Trophoblast cell (in vitro differentiated cells and primary cell): ENCODE measurements at regions not wholly inside any gene's neighbourhood (a gene's known extent, or its start where the extent isn't known, plus 50 kb on each side); places are given as distances from the start of the nearest gene placed in this dataset.

Experiments
- DNase-seq, 2 donors: peaks; one replicate each; pipeline ENCODE4 v3.0.0-alpha.2; 2016
- H2AFZ ChIP-seq: 2 replicates; pipeline ENCODE4 v1.6.1; 2013; ENCODE audit warnings: low read length, moderate library complexity, mild to moderate bottlenecking; ENCODE audit not compliant: insufficient read depth, poor library complexity
- H2AK5ac ChIP-seq: 2 replicates; pipeline ENCODE4 v1.6.1; 2013; ENCODE audit warnings: mild to moderate bottlenecking, low read length
- H2BK120ac ChIP-seq: 2 replicates; pipeline ENCODE4 v1.6.1; 2013; ENCODE audit warnings: low read length, mild to moderate bottlenecking, moderate library complexity; ENCODE audit not compliant: insufficient read depth, poor library complexity
- H2BK12ac ChIP-seq: 2 replicates; pipeline ENCODE4 v1.6.1; 2013; ENCODE audit warnings: mild to moderate bottlenecking, low read length, moderate library complexity
- H2BK5ac ChIP-seq: 2 replicates; pipeline ENCODE4 v1.6.1; 2013; ENCODE audit warnings: low read length, low read depth, moderate library complexity, mild to moderate bottlenecking; ENCODE audit not compliant: poor library complexity
- H3K14ac ChIP-seq: 2 replicates; pipeline ENCODE4 v1.6.1; 2013; ENCODE audit warnings: mild to moderate bottlenecking, low read length
- H3K18ac ChIP-seq: 2 replicates; pipeline ENCODE4 v1.6.1; 2013; ENCODE audit warnings: mild to moderate bottlenecking, low read length
- H3K23ac ChIP-seq: 2 replicates; pipeline ENCODE4 v1.6.1; 2013; ENCODE audit warnings: low read length
- H3K27ac ChIP-seq: 2 replicates; pipeline ENCODE4 v1.5.1; 2013; ENCODE audit warnings: low read depth, mild to moderate bottlenecking, inconsistent platforms, low read length, moderate library complexity
- H3K27me3 ChIP-seq: 2 replicates; pipeline ENCODE4 v1.6.1; 2013; ENCODE audit warnings: inconsistent platforms, mild to moderate bottlenecking, low read length, moderate library complexity; ENCODE audit not compliant: insufficient read depth
- H3K36me3 ChIP-seq, 2 experiments: 1 replicate in 1 of 2; 2 replicates in 1 of 2; pipeline ENCODE4 v1.6.1; 2013; ENCODE audit warnings: low read length in 2 of 2, mild to moderate bottlenecking in 2 of 2, moderate library complexity in 1 of 2; ENCODE audit not compliant: insufficient read depth in 2 of 2, control insufficient read depth in 1 of 2
- H3K4ac ChIP-seq: 2 replicates; pipeline ENCODE4 v1.6.1; 2013; ENCODE audit warnings: low read depth, mild to moderate bottlenecking, low read length, moderate library complexity
- H3K4me1 ChIP-seq, 2 experiments: 1 replicate in 1 of 2; 2 replicates in 1 of 2; pipeline ENCODE4 v1.6.1; 2013; ENCODE audit warnings: low read length in 2 of 2, mild to moderate bottlenecking in 2 of 2, moderate library complexity in 1 of 2; ENCODE audit not compliant: insufficient read depth in 2 of 2, control insufficient read depth in 1 of 2
- H3K4me2 ChIP-seq: 2 replicates; pipeline ENCODE4 v1.6.1; 2013; ENCODE audit warnings: inconsistent platforms, mild to moderate bottlenecking, low read length, moderate library complexity
- H3K4me3 ChIP-seq: 2 replicates; pipeline ENCODE4 v1.5.1; 2013; ENCODE audit warnings: mild to moderate bottlenecking, low read depth, low read length, inconsistent platforms
- H3K79me1 ChIP-seq: one replicate; pipeline ENCODE4 v1.6.1; 2013; ENCODE audit warnings: low read length
- H3K79me2 ChIP-seq: 2 replicates; pipeline ENCODE4 v1.6.1; 2013; ENCODE audit warnings: low read length, mild to moderate bottlenecking; ENCODE audit not compliant: control insufficient read depth, insufficient read depth, poor library complexity
- H3K9ac ChIP-seq: 2 replicates; pipeline ENCODE4 v1.6.1; 2013; ENCODE audit warnings: mild to moderate bottlenecking, low read length
- H3K9me3 ChIP-seq: 2 replicates; pipeline ENCODE4 v1.6.1; 2013; ENCODE audit warnings: low read depth, mild to moderate bottlenecking, control low read depth, inconsistent platforms, low read length; ENCODE audit not compliant: insufficient read depth
- H4K12ac ChIP-seq: 2 replicates; pipeline ENCODE4 v1.6.1; 2013; ENCODE audit warnings: low read depth, mild to moderate bottlenecking, low read length, moderate library complexity
- H4K8ac ChIP-seq: 2 replicates; pipeline ENCODE4 v1.6.1; 2013; ENCODE audit warnings: low read depth, mild to moderate bottlenecking, low read length, moderate library complexity
- H4K91ac ChIP-seq: one replicate; pipeline ENCODE4 v1.6.1; 2013; ENCODE audit warnings: low read depth, mild to moderate bottlenecking, low read length, moderate library complexity
- WGBS: extraction: QIAGEN DNeasy Blood & Tissue Kit; methylation state at CpG from one replicate; pipeline ENCODE4 v1.1.7; 2013; ENCODE audit warnings: missing lambda C conversion rate; ENCODE audit not compliant: insufficient read length, insufficient coverage; ENCODE audit errors: extremely low coverage; 5-methylcytosine and 5-hydroxymethylcytosine counted together

DNA sequence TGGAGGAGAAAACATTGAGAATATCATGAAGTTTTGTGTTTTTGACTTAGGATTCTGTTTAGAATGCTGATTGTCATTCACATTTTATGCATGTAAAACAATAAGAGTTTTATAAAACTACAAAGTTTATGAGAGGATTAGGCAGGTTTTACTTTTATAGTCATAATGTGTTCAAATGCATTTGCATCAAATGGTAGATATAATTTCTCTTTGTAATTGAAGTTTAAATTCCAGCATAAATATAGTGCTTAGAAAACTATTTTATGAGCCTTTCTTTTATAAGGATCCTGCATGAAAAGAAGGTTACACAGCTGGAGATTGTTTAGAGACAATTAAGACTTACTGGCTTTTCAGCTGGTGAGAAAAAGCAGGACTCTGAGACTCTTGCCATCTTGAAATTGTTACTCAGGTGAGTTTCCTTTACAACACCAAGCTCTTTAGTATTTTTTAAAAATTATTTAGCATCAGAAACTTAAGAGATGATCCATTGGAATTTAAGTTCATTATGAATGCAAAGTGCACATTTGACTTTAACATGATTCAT, 157.1 kb upstream of the MAN1A1 start:
- Histone ChIP-seq H2AK5ac (no peak overlapping the region), H4K8ac (no peak overlapping the region), H3K18ac (no peak overlapping the region), H2AFZ (no peak overlapping the region), H3K79me2 (no peaks in the 10 kb centered on the region), H3K14ac (no peak overlapping the region), H4K12ac (no peak overlapping the region), H3K4ac (no peak overlapping the region), H3K4me3 (no peak overlapping the region), H3K9ac (no peak overlapping the region), H3K79me1 (no peaks in the 10 kb centered on the region), H3K27me3 (no peaks in the 10 kb centered on the region), H3K9me3 (no peaks in the 10 kb centered on the region), H2BK5ac (no peak overlapping the region), H3K27ac (no peak overlapping the region), H2BK12ac (no peak overlapping the region), H2BK120ac (no peak overlapping the region), H4K91ac (no peak overlapping the region), H3K23ac (no peak overlapping the region), H3K4me1 (peaks cover 4% of the 10 kb centered on the region in 2 experiments), H3K36me3 (no peaks in the 10 kb centered on the region), H3K4me2 (no peak overlapping the region)
- no peak for DNase-seq

GRCh38 chr6:119501798-119502483, 152.4 kb upstream of the MAN1A1 start:
- Histone ChIP-seq H3K4ac (no peak overlapping the region), H3K4me1 (peaks cover 4% of the 10 kb centered on the region in 2 experiments), H2BK12ac (no peak overlapping the region), H3K23ac (no peak overlapping the region), H3K14ac (no peak overlapping the region), H3K4me3 (no peak overlapping the region), H3K4me2 (no peak overlapping the region), H3K79me2 (no peaks in the 10 kb centered on the region), H4K8ac (no peak overlapping the region), H4K91ac (no peak overlapping the region), H3K79me1 (no peaks in the 10 kb centered on the region), H2BK120ac (no peak overlapping the region), H3K27me3 (no peaks in the 10 kb centered on the region), H3K18ac (no peak overlapping the region), H2AK5ac (no peak overlapping the region), H3K27ac (no peak overlapping the region), H2BK5ac (no peak overlapping the region), H3K36me3 (no peaks in the 10 kb centered on the region), H3K9me3 (no peaks in the 10 kb centered on the region), H3K9ac (no peak overlapping the region), H2AFZ (no peak overlapping the region), H4K12ac (no peak overlapping the region)
- DNase-seq = no peak
- WGBS = no CpG with 5 or more reads among the region's 4 CpGs

DNA sequence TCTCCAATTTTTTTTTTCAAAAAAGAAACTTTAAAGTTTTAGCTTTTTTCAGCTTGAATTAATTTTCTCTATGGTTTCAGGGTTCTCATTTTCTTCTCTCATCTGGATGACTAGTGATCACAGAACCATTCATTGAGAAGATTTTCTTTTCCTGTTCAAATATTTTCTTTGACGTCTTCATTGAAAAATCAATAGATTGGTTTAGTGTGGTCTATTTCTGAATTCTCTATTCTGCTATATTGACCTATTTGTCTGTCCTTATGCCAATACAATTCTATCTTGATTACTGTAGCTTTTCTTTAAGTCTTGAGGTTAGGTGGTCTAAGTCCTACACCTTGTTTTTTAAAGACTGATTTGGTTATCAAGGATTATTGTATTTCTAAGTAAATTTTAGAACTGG, 150.2 kb upstream of the MAN1A1 start:
- H3K14ac ChIP-seq = no peak overlapping the region
- no peak overlapping the region for H4K91ac ChIP-seq
- DNase-seq = no peak
- H3K23ac ChIP-seq = no peak overlapping the region
- no peak overlapping the region for H3K9ac ChIP-seq
- H4K8ac ChIP-seq = no peak overlapping the region
- H2AFZ ChIP-seq = no peak overlapping the region
- H3K4me3 ChIP-seq = no peak overlapping the region
- no peak overlapping the region for H2BK5ac ChIP-seq
- no CpG with 5 or more reads among the region's 1 CpG for WGBS
- H3K4me2 ChIP-seq = no peak overlapping the region
- no peak overlapping the region for H3K27ac ChIP-seq
- no peak overlapping the region for H4K12ac ChIP-seq
- no peaks in the 10 kb centered on the region for H3K79me2 ChIP-seq
- H2BK120ac ChIP-seq = no peak overlapping the region
- no peak overlapping the region for H3K4ac ChIP-seq
- H3K36me3 ChIP-seq = no peaks in the 10 kb centered on the region
- no peaks in the 10 kb centered on the region for H3K79me1 ChIP-seq
- no peak overlapping the region for H3K18ac ChIP-seq
- no peaks in the 10 kb centered on the region for H3K9me3 ChIP-seq
- H2AK5ac ChIP-seq = no peak overlapping the region
- no peak overlapping the region for H2BK12ac ChIP-seq
- peaks cover 4% of the 10 kb centered on the region in 2 experiments for H3K4me1 ChIP-seq
- H3K27me3 ChIP-seq = no peaks in the 10 kb centered on the region

GRCh38 chr6:119497988-119498727, 148.6 kb upstream of the MAN1A1 start:
- Histone ChIP-seq H4K8ac (no peak overlapping the region), H3K4me1 (no peaks in the 10 kb centered on the region), H3K4me2 (no peak overlapping the region), H3K27me3 (no peaks in the 10 kb centered on the region), H2BK12ac (no peak overlapping the region), H3K36me3 (no peaks in the 10 kb centered on the region), H3K14ac (no peak overlapping the region), H2AK5ac (no peak overlapping the region), H3K9me3 (no peaks in the 10 kb centered on the region), H2AFZ (no peak overlapping the region), H3K79me1 (peaks cover 3% of the 10 kb centered on the region), H3K79me2 (no peaks in the 10 kb centered on the region), H2BK5ac (no peak overlapping the region), H3K9ac (no peak overlapping the region), H3K18ac (no peak overlapping the region), H3K4me3 (no peak overlapping the region), H3K23ac (no peak overlapping the region), H3K4ac (no peak overlapping the region), H2BK120ac (no peak overlapping the region), H4K12ac (no peak overlapping the region), H3K27ac (no peak overlapping the region), H4K91ac (no peak overlapping the region)
- DNase-seq = no peak
- no CpG with 5 or more reads among the region's 3 CpGs for WGBS
